Glomerular visceral epithelial cell (primary cell): ENCODE measurements at regions not wholly inside any gene's neighbourhood (a gene's known extent, or its start where the extent isn't known, plus 50 kb on each side); places are given as distances from the start of the nearest gene placed in this dataset.
A peak's percentile ranks its signal among the peaks of the same experiment; 100 is the strongest.

Experiments used
- DNase-seq: peaks from one replicate; pipeline ENCODE4 v3.0.0-alpha.2; 2016; ENCODE audit errors: extremely low spot score

DNA sequence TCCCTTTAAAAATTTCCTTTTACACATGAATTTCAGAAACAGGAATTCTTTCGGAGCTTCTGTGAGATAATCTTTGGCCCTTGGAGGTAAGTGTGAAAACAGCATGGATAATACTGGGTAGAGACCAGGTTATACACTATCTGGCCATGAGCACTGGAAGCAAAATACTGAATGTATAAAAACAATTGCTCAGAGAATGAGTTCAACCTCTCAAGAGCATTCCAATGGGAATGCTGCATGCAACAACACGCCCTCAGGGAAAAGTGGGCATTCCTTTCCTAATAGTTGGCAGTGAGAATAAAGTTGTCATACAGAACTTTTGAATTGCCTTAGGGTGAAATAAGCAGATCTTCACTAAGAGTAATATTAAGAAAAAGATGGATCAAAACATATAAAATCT lies 574.8 kb upstream of the DIPK2B start:
- peak; percentile 57 for DNase-seq

DNA sequence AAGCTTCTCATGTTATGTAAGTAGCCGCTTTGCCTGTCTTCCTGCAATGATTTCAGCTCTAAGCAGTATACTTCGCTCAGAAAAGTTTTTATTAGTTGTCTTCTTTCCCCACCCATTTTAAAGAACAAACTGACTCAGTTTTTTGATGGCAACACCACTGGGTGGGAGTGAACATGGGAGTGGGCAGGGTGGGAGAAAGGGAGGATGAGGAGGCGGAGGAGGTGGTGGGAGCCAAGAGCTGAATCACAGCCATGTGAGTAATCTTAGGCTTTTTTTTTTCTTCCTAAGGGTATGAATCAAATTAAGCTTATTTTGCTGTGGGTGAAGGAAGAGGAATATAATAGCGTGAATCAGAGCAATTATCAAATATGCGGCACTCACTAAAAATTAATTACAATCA lies 574.3 kb upstream of the DIPK2B start:
- peak; percentile 59 for DNase-seq

DNA sequence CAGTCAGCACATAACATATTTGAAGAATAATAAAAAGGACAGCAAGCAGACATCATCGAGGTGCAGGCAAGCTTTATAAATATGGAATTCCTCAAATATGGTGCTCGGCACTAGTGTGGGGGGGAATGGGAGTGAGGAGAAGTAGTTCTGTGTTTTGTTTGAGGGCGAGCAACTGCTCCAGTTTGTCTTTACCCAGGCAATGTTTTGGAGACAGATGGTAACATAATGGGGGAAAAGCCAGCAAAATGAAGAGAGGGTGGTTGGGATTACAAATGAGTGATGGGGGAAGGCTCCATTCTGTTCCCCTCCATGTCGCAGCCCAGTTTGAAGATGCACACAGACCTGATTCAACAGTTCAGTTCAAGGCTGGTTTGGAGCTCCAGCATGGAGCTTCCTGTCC lies 572.9 kb upstream of the DIPK2B start:
- DNase-seq = no peak

DNA sequence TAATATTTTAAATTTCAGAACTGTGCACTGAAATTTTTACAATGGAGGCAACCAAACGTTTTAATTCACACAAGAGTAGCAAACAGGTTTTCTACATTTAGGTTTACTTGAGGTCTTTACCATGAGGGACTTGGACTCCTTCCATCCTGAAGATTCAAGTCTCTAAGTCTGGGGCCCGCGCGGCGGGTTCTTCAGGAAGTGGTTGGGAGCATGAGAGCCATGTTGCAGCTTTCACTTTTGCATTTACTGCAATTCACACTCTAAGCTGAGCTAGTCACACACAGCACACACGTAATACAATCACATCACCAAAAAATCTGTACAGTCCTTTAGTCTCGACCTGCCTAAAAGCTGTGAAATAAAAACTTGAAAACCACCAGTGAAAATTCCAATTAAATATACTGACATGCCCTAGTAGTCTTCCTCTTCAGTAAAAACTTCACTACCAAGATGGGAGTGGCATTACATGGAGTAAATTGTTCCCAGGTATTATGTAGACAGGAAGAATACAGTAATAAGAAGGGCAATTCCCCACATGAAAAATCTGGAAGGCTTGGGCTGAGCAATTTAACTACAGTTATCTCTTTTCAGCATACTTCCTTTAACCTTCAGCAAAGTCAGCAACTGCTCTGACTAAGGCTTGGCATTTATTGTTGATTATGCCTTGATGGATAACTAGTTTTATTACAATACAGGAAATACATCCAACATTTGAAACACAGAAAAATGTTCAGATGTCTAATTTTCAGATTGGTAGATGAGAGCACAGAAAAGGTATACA lies 571.1 kb upstream of the DIPK2B start:
- DNase-seq = peak; percentile 56

DNA sequence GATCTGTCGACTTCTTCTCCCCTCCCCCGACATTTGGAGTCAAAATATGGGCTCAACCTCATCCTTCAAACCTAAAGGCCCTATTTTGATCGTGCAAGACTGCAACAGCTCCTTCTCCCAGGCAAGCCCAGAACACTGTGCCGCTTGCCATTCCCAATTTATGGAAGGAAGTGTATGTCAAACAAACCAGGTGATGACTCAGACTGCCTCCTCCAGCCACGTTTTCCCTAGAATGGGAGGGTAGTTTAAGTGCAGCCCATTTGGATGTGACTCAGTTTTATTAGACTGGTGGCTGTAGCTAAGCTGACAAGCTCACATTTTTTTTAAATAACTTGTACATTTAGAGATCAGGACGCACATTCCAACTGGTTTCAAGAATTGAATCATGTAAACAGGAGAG lies 570.4 kb upstream of the DIPK2B start:
- peak; percentile 82 for DNase-seq

DNA sequence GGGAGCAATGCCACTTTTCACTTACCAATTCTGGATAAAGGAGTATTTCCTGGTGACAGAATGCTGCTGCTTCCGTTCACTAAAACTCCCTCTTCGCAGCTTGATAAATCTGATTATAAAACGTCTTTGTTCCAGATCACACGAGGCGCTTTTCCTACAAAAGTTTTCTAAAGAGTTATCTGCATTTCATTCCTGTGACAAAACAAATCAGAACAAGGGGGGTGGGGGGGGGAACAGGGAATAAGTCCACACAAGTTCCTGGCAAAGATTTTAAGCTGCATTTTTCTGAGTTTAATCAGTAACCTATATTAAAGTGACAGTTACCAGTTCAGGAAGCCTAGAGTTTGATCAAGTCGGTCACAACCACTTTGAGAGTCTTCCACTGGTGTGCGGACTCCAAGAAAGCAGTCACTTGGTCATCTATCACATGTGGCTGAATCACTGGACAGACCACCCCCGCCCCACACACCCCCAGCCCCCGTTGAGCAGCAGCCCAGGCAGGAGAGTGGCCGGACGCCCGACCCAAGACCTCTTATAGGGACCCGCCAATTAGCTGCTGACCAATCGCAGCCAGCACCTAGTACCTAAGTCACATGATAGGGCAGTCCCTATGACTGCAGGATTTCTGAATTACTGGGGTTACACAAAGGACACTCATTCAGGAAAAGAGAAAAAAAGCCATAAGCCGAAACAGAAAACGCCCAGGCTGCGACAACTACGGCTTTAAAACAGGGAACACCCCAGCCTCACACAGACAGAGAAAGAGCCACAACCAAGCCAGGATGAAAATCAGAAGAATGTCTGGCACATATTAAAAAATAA lies 569.3 kb upstream of the DIPK2B start:
- DNase-seq = peak; percentile 91

DNA sequence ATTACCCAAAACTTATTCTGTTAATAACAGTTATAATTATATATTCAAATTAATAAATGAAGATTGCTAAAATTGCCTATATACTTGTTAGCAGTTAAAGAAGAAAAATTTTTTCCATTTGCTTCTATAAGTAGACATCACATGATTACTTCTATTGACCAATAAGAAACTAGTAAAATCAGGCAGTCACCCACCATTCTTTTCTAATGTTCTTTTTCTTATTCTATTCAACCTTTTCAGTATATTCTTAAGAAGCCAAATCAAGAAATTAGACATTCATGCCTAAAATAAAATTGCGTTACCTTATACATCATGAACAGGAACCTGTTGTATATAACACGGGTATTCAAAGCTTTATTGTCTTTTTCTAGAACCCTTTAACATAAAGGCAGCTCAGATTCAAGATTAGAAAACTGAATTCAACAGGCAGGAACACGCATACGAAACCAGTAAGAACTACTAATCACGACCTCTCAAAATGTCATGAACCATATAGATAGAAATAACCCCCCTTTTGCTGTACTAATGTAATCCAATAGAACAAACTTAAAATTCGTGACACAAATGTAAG lies 568.1 kb upstream of the DIPK2B start:
- no peak for DNase-seq

DNA sequence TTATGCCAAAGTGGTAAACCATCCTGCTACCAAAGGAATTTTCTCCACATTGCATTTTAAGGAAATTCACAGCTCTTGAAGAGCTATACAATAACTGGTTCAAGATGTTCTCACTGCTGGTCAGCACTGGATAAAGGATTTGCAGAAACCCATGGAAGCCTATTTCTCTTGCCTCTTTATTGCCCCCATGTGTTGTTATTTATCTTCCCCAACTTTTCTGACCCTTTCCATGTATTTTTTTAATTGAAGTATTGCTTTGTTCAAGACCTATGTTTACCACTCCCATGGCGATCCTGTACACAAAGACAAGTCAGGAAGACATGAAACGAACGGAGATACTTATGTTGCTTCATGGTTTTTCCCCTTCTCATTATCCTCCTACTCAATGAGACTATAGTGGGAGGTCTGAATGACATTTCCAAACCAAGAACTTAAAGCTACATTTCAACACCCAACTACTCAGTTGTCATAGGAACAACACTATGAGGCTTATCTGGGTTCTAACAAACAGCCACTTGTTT lies 566.4 kb upstream of the DIPK2B start:
- no peak for DNase-seq

DNA sequence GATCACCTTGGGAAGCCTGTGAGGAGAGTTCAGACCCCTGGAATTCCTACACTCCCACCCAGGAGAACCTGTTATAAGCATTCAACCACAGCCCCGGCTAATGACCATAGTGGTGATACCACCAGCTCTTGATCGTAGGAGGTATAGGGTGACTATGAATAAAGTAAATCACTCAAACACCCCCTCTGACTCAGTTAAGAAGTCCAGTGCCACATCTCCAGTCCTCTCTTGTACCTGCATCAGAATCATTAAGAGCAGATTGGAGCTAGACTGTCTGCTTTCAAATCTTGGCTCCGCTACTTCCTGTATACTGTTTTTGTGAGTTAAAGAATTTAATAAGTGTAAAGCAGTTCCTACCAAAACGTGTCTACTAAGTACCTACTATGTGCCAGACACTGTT lies 565.1 kb upstream of the DIPK2B start:
- DNase-seq = no peak

DNA sequence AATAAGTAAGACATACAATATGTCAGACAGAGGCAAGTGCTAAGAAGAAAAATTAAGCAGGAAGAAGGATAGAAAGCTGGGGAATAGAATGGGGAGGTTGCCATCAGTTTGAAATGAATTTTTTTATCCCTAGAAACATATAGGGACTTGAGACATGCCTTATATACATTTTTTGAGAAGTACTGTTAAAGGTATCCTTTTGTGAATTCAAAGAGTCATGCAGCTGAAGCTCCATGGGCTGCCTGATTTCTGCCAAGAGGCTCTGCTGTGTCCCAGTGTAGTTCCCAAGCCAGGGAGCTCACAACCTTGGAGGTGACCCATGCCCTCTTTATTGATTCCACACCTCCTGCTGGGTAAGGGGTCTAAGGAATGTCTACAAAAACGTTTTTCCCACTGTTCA lies 564.6 kb upstream of the DIPK2B start:
- no peak for DNase-seq

DNA sequence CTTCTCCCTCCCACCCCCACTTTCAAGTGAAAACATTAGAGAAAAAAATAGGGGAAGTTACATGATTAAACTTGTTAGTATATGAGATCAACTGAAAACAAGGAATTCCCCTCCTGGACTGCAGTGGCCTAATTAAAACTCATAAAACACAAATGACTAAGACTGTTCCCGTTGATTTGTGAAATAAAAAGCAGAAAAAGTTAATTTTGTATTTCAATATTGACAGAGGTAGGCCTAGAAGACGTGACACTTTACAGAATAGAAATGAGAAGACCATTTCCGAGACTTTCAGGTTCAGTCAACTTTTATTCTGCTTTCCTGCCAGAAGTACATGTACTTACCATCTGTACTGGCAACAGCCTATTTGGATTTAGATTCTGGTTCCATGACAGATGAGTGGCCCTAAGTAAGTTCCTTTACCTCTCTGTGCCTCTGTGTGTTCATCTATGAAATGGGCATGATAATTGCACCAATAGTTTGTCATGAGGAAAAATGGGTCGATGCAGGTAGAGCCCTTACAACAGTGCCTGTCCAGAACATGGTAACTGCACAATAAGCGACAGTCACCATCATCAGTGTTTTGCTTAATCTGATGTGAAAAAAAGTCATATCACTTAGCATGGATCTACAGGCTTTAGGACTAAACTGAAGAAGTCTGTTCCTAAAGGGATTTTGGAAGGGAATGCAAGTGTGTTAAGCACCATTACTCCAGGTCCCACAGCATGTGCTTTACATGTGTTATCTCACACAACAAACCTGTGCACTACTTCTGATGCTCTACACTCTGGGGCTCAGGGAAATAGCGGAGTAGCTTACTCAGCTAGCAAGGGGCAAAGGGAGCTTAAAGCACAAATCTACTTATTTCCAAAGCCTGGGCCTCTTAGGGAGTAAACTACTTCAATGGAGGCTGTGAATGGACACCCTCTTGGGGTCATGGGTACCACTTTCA lies 562.3 kb upstream of the DIPK2B start:
- DNase-seq = no peak

DNA sequence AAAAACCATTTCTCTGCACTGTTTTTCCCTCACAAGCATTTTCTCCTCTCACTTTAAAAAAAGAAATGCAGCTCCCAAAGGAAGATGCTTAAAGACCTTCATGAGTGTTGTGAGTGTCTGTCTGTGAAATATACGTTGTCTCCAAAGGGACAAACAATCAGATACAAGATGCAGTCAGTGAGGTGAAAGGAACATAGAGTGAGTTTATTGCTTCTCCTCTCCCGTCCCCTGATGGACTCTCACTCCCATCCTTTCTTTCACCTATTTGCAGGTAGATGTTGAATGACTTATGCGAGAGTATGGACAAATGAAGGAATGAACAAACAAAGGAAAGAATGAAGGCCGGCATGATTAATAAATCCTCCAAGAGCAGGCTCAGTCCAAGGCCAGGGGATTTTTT lies 561.2 kb upstream of the DIPK2B start:
- DNase-seq = no peak

DNA sequence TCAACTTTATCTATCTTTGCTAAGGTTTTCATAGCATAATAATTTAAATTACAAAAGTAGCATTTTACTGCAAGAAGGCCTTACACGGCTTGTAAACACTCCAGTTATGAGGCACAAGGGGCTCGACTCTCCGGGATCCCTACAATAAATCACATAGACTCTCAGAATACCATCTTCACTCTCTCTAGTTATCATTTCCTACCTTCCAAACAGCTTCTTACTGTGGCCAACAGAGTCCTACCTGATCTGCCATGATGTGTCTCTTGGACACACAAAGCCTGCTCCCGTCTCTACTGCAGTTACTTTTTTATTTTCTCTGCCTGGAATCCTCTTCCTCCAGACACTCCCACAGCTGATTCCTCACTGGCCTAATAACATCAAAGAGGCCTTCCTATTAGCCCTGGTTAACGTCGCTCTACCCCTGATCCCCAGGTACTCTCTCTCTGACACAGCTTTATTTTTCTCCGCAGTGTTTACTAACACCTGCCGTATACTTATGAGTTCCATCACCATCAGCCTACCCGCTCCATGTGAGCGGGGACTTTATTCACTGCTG lies 559.6 kb upstream of the DIPK2B start:
- DNase-seq = no peak

DNA sequence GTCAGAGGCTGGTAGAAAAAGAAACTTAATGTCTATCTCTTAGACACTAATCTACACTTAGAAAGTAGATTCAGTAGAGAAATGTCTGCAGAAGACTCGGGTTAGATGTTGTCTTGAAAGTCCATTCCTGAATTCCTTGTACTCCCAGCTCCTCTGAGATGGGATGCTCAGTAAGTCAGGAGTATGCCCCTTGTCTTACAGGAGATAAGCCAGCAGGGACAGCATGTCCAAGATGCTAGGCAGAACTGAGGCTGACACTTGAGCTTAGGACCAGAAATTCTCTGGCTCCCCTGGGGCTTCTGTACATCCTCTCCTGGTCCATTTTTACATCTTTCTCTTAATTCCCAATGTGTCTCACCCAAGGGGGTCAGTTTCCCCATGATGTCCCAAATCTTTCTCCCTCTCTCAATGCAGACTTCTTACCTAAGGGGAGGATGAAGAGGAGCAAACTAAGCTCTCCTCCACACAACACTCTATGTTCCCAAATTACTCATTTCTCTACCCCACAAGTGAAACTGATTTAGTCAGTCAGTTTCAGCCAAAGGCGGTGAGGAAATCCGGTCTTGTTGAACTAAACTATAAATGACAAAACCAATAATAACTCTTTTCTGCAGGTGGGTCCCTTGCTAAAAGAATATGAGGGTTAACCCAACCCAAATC lies 558.2 kb upstream of the DIPK2B start:
- DNase-seq = no peak

DNA sequence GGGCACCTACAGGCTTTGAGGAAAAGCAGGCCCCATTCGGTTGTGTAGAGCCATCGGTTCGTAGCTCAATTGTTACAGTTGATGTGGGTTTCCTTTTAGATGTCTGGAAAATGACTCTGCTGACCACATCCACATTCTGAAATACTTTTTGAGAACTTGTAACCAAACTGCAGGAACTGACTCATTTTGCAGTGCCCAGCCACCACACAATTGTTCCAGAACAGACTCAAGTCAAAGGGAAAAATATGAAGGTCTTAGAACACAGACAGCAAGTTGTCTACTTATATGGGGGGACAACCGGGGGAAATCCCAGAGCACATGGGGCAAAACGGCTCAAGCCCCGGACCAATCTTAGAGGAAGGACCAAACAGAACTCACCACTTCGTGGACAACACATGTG lies 557.6 kb upstream of the DIPK2B start:
- peak; percentile 85 for DNase-seq

DNA sequence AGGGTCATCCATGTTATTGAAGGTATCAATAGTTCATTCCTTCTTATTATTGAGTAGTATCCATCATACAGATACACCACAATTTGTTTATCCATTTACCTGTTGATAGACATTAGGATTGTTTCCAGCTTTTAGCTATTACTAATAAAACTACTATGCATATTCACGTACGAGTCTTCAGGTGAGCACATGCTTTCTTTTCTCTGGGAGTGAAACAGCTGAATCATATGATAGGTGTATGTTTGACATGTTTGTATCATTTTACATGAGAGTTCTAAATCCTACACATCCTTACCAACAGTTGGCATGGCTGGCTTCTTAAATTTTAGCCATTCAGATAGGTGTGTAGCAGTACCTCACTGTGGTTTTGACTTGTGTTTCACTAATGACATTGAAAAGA lies 556.6 kb upstream of the DIPK2B start:
- no peak for DNase-seq

DNA sequence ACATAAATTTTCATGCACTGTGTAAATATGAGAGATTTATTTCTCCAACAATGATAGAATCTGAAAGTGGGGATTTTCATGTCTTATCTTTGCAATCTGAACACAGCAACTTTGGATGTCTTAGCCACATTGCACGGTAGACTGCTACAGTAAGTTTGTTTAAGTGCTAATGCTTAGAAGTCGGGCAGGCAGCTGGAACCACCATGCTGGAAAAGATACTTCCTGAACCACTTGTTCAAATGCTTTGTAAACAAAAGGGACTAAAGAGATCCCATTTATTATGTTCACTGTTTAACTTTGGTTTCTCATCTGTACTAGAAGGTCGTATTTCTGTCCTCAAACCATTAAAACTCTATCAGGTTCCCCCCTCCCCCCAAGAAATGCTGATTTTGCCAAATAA lies 555.9 kb upstream of the DIPK2B start:
- peak; percentile 48 for DNase-seq

DNA sequence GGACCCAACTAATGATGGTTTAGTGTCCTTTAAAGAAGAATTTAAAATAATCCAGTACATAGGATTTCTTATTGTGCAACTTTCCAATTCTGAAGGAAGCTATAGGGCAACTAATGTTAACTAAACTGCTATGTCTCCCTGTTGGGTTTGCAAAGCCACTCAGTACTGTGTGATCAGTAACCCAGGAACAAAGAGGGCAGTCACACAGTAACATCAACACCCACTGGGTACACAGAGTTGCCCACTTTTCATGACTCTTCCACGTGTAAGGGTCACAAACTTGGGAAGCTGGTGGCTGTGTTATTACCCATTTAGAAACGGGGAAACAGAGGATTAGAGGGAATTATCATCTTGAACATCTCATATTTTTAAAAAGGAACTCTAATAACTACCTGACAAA lies 555.0 kb upstream of the DIPK2B start:
- DNase-seq = no peak

DNA sequence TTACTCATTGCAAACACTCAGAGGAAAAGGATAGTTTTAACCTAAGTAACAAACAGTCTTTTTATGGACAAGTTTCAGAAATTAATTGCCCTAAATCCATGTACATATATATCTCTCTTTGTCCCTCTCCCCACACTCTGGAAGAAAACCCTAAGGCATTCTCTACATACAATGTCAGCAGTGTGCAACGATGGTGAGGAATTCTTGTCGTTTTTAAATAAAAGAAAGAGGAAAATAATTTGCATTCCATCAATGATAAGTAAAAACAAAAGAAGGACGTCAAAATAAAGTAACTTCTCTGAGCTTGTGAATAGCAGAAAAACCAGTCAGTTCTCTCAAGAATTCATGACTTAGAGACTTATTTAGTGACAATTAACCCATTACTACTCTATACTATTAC lies 550.5 kb upstream of the DIPK2B start:
- no peak for DNase-seq

DNA sequence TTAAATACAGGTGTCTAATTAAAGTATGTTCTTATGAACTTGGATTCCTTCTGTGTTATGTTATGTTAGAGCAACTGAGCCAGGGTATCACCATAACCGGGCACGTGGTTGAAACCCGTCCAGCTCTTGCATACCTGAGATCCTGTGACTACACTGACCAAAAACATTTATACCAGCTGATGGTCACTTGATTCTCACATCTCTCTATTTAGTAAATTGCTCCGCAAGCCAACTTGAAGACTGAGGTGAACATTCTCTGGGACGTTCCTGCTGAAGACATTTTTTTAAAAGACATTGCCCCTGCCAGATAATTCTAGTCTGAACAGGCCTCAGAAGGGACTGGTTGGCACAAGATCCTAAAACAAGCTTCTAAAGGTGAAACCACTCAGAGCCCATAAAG lies 550.0 kb upstream of the DIPK2B start:
- no peak for DNase-seq

DNA sequence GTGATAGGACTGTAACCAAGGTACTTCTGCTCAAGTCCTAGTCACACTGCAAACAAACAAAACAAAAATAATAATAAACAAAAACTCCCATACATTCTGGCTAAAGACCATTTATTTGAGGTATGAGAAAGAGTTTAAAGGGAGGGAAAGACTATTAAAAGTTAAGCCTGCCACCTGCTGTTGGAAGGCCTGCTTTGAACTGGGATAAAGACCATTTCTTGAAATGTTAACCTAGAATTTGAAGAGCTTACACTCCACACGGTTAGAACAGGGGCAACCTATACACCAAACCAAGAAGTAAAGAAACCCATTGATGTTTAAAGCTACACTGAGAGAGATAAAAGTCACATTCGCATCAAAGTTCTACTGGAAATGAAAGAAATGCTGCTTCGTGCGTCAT lies 548.7 kb upstream of the DIPK2B start:
- no peak for DNase-seq
